Stimulated activated CD4-positive, alpha-beta T cell treated with anti-CD3 and anti-CD28 coated beads, TNF-alpha, amount 100 ng/mL, for 48 hours (primary cell): ENCODE measurements at regions not wholly inside any gene's neighbourhood (a gene's known extent, or its start where the extent isn't known, plus 50 kb on each side); places are given as distances from the start of the nearest gene placed in this dataset.
"Not testable (repeated sequence)": the region's sequence is repeated elsewhere in the genome, so short reads cannot be mapped to it uniquely, and the experiment has no call there.

Experiments used
- DNase-seq, 3 donors: peaks; one replicate each; pipeline ENCODE4 v3.0.0-alpha.2; 2020; ENCODE audit warnings: low read depth in 3 of 3

- DNase-seq: no peak
Measured at GRCh38 chr3:94607778-94608177, 544.9 kb downstream of the NSUN3 start.

- no peak for DNase-seq
Measured at GRCh38 chr3:94609908-94610307, 547.0 kb downstream of the NSUN3 start.

DNA sequence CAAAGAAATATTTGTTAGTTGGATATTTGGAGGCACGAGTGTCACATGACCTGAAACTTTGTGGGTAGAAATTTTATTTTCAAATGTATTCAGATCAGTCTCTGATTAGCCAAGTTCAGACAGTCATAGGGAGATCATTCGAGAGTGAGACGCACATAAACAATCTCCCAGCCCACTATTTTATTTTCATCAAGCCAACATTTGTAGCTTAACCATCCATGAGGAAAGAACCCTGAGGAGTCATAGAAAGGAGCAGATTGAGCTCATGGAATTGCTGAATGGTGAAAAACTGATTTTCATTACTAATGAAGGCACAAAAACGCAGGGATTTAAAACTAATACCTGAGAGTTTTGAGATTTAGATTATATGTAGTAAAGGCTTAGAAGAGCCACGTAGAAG is 548.7 kb downstream of the NSUN3 start:
- no peak for DNase-seq

GRCh38 chr3:94612631-94613030 is 549.8 kb downstream of the NSUN3 start:
- no peak for DNase-seq

DNA sequence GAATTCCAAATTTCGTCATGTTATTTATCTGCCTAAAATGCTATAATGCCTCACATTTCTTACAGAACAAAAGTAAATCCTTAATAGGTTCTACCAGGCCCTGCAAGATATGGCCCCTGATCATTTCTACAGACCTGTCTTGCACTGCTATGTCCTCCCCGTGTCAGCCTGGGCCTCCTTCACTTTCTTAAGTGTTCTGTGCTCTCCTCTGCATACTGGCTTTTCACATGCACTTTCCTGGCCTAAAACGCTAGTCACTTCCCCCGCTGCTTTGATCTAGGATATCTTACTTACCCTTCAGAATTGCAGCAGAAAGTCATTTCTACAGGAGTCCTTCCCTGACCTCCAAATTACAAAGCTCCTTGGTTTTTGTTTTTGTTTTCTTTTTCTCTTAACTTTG is 551.3 kb downstream of the NSUN3 start:
- DNase-seq: no peak

DNA sequence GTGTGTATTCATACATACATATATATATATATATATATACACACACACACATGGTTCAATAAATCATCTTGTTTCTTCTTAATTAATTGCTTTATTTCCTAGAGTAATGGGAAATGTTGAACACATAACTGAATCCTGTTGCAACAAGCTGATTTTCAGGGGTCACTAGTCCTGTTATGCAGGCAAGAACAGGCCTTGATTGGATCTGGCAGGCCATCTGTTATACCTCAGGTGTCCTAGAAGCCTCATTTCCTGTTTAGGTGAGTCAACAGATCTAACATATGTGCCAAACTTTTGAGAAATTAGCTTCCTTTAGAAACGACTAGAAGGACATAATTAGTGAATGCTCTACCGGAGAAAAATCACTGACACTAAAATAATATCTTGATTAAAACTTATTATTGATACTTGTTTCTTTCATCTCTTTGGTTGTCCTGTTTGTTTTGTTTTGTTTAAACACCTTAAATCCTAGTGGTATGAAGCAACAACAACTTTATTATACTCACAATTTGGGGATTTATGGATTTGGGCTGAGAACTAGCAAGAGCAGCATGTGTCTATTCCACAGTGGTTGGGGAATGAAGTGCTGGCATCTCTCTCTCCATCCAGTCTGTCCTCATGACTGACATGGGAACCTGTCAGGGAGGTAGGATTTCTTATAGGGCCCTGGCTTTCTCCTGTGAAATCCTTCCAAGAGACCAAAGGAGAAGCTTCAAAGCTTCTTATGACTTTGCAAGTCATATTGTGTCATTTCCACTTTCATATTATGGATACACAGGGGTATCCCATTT is 552.6 kb downstream of the NSUN3 start:
- DNase-seq: no peak

DNA sequence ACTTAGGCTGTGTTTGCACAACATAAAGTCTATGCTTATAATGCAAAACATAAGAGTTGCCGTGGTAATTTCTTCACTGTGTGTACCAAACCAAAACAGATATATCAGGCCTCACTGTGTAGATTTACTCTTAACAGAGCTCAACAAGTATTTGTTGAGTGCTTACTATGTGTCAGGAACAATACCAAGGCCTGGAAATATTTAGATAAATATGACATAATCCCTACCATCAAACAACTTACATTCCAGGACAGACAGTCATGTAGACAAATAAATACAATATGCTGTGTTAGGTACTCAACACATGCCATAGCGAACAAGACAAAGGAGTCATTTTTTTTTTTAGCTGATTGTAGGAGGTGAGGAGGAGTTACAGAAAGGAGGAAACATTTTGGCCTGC is 554.0 kb downstream of the NSUN3 start:
- DNase-seq: no peak

DNA sequence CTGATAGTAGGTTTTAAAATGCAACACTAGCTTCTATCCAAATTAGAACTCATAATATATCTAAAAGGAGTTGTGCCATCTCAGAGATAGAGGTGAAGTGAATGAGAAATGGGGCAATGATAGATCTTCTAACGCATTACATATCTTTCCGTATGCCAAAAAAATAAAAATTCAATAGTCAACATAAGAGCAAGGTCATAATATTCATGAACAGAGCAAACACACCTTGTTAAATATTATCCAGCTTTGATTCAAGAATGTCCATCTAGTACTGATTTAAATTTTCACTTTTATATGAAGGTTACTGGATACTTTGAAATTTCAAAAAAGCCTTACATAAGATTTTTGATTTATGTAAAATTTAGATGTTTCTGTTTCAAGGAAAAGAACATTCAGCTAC is 554.5 kb downstream of the NSUN3 start:
- no peak for DNase-seq

DNA sequence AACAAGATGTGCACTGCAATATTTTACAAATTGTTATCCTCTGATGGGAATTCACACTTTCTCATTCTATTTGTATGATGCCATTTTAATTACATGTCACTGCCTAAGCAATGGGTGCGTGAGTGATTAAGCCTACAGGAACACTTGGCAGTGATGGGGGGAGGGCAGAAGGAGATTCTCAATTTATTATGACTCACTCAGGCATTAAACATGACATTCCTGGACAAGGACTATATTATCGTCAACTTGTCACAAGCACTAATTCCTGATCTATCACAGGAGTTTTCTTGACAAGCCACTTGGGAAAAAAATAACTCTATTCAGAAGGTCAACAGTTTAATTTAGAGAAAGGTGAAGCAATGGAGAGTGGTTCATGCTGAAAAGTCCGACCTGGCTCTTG is 556.8 kb downstream of the NSUN3 start:
- DNase-seq: no peak

DNA sequence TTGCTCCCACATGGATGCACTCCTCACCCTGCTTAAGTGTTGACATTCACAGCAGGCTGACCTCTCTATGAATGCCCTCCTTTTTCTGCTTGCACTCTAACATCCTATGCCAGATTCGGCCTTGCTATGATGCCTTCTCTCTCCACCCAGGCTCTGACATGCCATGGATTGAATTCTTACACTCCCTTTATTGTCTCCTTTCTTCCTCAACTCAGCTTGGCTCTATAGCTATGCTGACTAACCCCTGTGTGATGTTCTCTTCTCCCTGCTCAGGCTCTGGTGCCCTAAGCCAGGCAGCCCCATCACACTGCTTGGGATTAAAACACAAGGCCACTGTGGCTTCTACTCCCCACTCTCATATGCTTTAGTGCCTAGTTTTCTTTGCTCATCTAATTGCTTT is 563.7 kb downstream of the NSUN3 start:
- no peak for DNase-seq

DNA sequence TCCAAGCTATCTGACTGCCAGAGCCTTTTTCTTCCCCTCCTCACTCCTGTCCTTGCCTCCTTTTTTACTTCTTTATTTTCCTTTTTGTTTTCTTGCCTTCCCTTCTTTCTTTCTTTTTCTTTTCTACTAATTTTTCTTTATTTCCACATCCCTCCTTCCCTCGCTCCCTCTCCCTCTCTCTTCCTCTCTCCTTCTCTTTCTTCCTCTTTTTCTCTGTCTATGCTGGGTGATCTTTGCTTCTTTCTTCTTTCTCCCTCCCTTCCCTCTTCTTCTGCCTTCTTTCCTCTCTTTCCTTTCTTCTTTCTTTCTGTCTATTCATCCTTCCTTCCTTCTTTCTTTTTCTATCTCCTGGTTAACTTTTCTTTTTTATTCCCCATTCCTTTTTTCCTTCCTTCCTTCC is 564.8 kb downstream of the NSUN3 start:
- no peak for DNase-seq

DNA sequence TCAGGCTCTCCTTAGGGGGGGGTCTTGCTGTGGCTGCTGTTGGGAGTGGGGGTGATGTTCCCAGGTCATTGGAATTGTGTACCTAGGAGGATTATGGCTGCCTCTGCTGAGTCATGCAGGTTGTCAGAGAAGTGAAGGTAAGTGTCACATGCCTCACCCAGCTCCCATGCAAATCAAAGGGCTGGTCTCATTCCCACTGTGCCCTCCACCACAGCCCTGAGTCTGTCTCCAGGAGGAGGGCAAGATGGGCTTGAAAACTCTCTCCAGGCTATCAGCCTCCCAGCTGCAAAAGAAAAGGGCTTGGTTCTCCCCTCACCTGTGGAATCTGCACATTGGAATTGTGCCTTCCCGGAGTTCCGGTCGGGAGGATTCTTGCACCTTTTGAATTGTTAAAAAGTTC is 580.5 kb downstream of the NSUN3 start:
- no peak for DNase-seq

GRCh38 chr3:94645790-94646189 is 582.9 kb downstream of the NSUN3 start:
- no peak for DNase-seq

- DNase-seq: no peak
Measured at GRCh38 chr3:94647131-94647530, 584.3 kb downstream of the NSUN3 start.

GRCh38 chr3:94648270-94649180 is 585.7 kb downstream of the NSUN3 start:
- not testable (repeated sequence) for DNase-seq

DNA sequence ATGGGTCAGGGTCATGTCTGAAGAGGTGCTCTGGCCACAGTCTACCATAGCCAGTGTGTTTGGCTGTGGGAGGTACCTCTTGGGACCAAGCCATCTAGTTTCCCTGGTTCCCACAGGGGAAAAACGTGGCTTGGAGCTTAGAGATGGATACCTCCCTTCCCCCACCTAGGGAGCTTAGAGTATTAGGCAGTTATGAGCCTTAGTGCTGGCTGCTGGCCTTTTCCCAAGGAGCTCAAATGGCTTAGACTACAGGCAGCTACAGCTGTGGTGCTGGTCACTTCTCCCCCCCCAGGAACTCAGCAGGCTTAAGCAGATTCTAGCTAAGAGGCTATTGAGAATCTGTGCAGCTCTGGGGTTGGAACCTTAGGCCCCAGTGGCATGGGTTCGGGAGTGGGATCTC is 591.2 kb downstream of the NSUN3 start:
- DNase-seq: no peak

- no peak for DNase-seq
Measured at GRCh38 chr3:94665922-94666321, 603.1 kb downstream of the NSUN3 start.

- no peak for DNase-seq
Measured at GRCh38 chr3:94671078-94671477, 608.2 kb downstream of the NSUN3 start.

DNA sequence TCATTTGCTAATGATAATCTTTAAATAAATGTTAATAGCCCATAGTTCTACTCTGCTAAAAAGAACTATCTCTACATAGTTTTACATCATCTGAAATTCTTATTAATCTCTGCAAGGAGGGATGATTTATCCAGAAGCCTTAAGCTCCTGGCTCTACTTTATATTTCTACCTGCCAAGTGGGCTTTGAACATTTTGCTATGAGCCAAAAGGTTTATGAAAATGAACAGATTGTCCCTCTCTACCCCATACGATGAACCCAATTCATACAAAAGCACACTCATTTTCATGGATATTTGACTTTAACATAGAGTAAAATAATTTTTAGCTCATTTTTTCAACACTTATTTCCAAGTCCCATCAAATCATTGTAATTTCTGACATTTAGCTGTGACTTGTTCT is 611.0 kb downstream of the NSUN3 start:
- no peak for DNase-seq

DNA sequence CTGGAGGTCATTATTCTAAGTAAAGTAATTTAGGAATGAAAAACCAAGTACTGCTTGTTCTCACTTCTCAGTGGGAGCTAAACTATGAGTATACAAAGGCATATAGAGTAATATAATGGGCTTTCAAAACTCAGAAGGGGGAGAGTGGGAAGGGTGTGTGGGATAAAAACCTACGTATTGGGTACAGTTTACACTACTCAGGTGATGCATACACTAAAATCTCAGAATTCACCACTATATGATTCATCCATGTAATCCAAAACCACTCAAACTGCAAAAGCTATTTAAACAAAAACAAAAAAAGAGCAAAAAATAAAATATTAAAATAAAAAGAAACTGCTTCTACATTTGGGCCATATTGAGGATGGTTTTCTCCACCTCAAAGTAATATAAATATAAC is 623.3 kb downstream of the NSUN3 start:
- DNase-seq: no peak

DNA sequence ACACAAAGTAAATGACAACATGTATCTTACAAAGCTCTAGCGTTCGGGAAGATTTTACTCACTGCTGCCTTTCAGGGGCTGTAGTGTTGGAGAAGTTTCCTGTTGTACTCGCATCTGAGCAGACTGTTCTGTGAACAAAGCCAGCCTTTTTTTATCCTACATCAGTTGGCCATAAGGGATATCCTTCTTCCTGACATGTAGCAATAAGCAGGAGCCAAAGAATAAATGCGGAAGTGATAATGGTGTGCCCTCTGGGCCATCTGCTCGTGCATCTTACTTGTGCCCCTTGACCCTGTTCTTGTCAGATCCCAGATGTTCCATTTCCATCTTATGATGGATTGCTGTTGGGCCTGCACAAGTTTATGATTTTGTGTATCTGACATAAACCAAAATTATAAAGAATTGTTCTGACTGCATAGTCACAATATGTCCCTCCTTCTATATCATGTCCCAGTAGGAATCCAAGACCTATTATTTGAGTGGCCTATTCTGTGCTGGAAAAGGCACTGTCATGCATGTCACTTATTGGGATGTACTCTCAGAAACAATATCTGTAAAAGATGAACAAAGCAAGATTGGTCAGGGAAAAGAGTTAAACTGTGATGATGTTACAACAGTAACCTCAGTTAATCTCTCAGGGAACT is 631.3 kb downstream of the NSUN3 start:
- DNase-seq: no peak

- DNase-seq: no peak
Measured at GRCh38 chr3:94694894-94695293, 632.0 kb downstream of the NSUN3 start.

DNA sequence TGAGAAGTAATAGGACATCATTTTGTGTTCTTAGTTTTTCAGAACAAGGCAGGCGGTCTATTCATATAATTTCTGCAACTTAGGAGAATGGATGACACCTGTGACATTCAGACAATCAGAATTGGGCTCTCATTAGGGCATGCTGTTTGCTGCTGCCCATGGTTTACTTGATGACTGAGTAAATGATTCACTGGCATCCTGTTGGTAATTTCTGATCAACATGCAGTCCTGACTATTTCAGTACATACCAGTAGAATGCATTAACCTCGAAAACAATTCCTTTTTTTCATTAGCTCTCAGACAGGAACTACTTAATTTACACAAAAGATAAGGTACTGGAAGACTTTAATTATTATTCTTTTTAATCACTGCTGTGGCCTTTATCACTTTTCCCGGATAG is 641.6 kb downstream of the NSUN3 start:
- no peak for DNase-seq
